Thyroid gland (tissue), 4 donors: ENCODE measurements at regions not wholly inside any gene's neighbourhood (a gene's known extent, or its start where the extent isn't known, plus 50 kb on each side); places are given as distances from the start of the nearest gene placed in this dataset.

Source experiments
- CTCF ChIP-seq, 6 experiments: fragments of 200-600 bp in 3 of 6; fragments of 450-650 bp in 3 of 6; sonication (generic) in 3 of 6; IDR thresholded peaks; one replicate each; pipeline ENCODE4 v1.5.1; 2016 to 2019; ENCODE audit warnings: antibody characterized with exemption in 6 of 6, mild to moderate bottlenecking in 2 of 6, inconsistent platforms in 1 of 6, moderate library complexity in 1 of 6
- POLR2A ChIP-seq, 2 donors: fragments of 450-650 bp; IDR thresholded peaks; one replicate each; pipeline ENCODE4 v1.6.1; 2017; ENCODE audit warnings: antibody characterized with exemption in 2 of 2, mild to moderate bottlenecking in 2 of 2, moderate library complexity in 1 of 2

GRCh38 chr6:164087870-164088269, 673.4 kb downstream of the QKI start:
- no peak for TF ChIP-seq POLR2A (IDR thresholded peaks at IDR 0.05)
- TF ChIP-seq CTCF (IDR thresholded peaks at IDR 0.05), result no peak
